ENCODE measurements at regions not wholly inside any gene's neighbourhood (a gene's known extent, or its start where the extent isn't known, plus 50 kb on each side); places are given as distances from the start of the nearest gene placed in this dataset.

- Mint-ChIP-seq H3K9me3 (ENCODE audit: unreplicated experiment) (peaks cover 29% of the 10 kb centered on the region), H3K36me3 (ENCODE audit: insufficient read depth, unreplicated experiment) (no peaks in the 10 kb centered on the region), H3K27ac (ENCODE audit: low read depth, unreplicated experiment) (no peak overlapping the region), H3K4me1 (ENCODE audit: insufficient read depth, unreplicated experiment) (no peaks in the 10 kb centered on the region), H3K27me3 (ENCODE audit: insufficient read depth, unreplicated experiment) (no peaks in the 10 kb centered on the region), H3K4me3 (ENCODE audit: unreplicated experiment) (no peak overlapping the region)
- no peak for TF ChIP-seq CTCF (IDR thresholded peaks at IDR 0.05; ENCODE audit: unreplicated experiment)
- intact Hi-C loops (cut with micrococcal nuclease) = no loop called here
- POLR2A ChIA-PET = no interaction called here
- no peak for DNase-seq (ENCODE audit: unreplicated experiment)
- BruUV-seq (replicated peaks) = no TSS peak
- CTCF ChIA-PET = interaction anchor here (0.5 kb wide), 1 partner anchor 1500 kb away, joined by 5 read pairs; no protein-coding TSS in a partner anchor
Observed at GRCh38 chr5:105702323-105702722, 1968.4 kb downstream of the EFNA5 start.

GRCh38 chr5:105696440-105696839 lies 1974.3 kb downstream of the EFNA5 start:
- Mint-ChIP-seq H3K4me3 (ENCODE audit: unreplicated experiment) (no peak overlapping the region), H3K27me3 (ENCODE audit: insufficient read depth, unreplicated experiment) (no peaks in the 10 kb centered on the region), H3K9me3 (ENCODE audit: unreplicated experiment) (no peaks in the 10 kb centered on the region), H3K4me1 (ENCODE audit: insufficient read depth, unreplicated experiment) (no peaks in the 10 kb centered on the region), H3K36me3 (ENCODE audit: insufficient read depth, unreplicated experiment) (no peaks in the 10 kb centered on the region), H3K27ac (ENCODE audit: low read depth, unreplicated experiment) (no peak overlapping the region)
- intact Hi-C loops (cut with micrococcal nuclease) = no loop called here
- no TSS peak for BruUV-seq (replicated peaks)
- DNase-seq (ENCODE audit: unreplicated experiment) = no peak
- CTCF ChIA-PET = interaction anchor here (0.7 kb wide), 1 partner anchor 248 kb away, joined by 4 read pairs; no protein-coding TSS in a partner anchor
- POLR2A ChIA-PET = interaction anchor here (0.5 kb wide), 1 partner anchor 127 kb away, joined by 3 read pairs; no protein-coding TSS in a partner anchor
- no peak for TF ChIP-seq CTCF (IDR thresholded peaks at IDR 0.05; ENCODE audit: unreplicated experiment)

DNA sequence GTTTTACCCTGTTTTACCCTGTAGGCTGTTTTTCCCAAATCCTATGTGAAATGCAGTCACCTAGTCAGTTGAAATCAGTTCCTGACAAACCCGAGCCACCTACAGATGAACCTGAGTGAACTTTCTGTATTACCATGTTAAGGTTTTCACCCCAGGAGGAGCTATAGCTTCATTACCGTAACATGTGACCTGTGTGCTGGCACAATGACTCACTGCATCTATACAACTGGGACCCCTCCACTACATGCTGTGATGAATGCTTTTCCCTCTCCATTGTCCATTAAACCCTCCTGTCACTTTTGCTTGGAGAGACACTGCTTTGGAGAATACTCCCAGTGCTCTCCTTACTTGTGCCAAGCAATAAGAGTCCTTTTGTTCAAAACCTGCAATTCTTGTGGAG lies 1974.8 kb downstream of the EFNA5 start:
- Mint-ChIP-seq H3K9me3 (ENCODE audit: unreplicated experiment) (no peaks in the 10 kb centered on the region), H3K27me3 (ENCODE audit: insufficient read depth, unreplicated experiment) (no peaks in the 10 kb centered on the region), H3K4me3 (ENCODE audit: unreplicated experiment) (no peak overlapping the region), H3K27ac (ENCODE audit: low read depth, unreplicated experiment) (no peak overlapping the region), H3K36me3 (ENCODE audit: insufficient read depth, unreplicated experiment) (no peaks in the 10 kb centered on the region), H3K4me1 (ENCODE audit: insufficient read depth, unreplicated experiment) (no peaks in the 10 kb centered on the region)
- ChIA-PET POLR2A (no interaction called here), CTCF (no interaction called here)
- DNase-seq (ENCODE audit: unreplicated experiment) = no peak
- BruUV-seq (replicated peaks) = no TSS peak
- intact Hi-C loops (cut with micrococcal nuclease) = no loop called here
- no peak for TF ChIP-seq CTCF (IDR thresholded peaks at IDR 0.05; ENCODE audit: unreplicated experiment)

GRCh38 chr5:105689596-105689995 lies 1981.1 kb downstream of the EFNA5 start:
- Mint-ChIP-seq H3K36me3 (ENCODE audit: insufficient read depth, unreplicated experiment) (no peaks in the 10 kb centered on the region), H3K9me3 (ENCODE audit: unreplicated experiment) (no peaks in the 10 kb centered on the region), H3K27me3 (ENCODE audit: insufficient read depth, unreplicated experiment) (no peaks in the 10 kb centered on the region), H3K4me3 (ENCODE audit: unreplicated experiment) (no peak overlapping the region), H3K4me1 (ENCODE audit: insufficient read depth, unreplicated experiment) (no peaks in the 10 kb centered on the region), H3K27ac (ENCODE audit: low read depth, unreplicated experiment) (no peak overlapping the region)
- DNase-seq (ENCODE audit: unreplicated experiment) = no peak
- TF ChIP-seq CTCF (IDR thresholded peaks at IDR 0.05; ENCODE audit: unreplicated experiment) = no peak
- intact Hi-C loops (cut with micrococcal nuclease) = no loop called here
- ChIA-PET POLR2A (no interaction called here), CTCF (no interaction called here)
- BruUV-seq (replicated peaks) = no TSS peak

Measured in MCF 10A (cell line).